DOHH2 (cell line): ENCODE measurements at regions not wholly inside any gene's neighbourhood (a gene's known extent, or its start where the extent isn't known, plus 50 kb on each side); places are given as distances from the start of the nearest gene placed in this dataset.

Experiments
- H3F3A ChIP-seq: fragments of 200-600 bp; sonication (generic), shearing (Covaris generic); 2 replicates; pipeline ENCODE4 v1.6.0; 2016; ENCODE audit warnings: antibody characterized with exemption, mild to moderate bottlenecking; ENCODE audit not compliant: control insufficient read depth, insufficient read depth
- H3K27ac ChIP-seq: fragments of 200-600 bp; sonication (generic); 2 replicates; pipeline ENCODE4 v1.5.1; 2014; ENCODE audit warnings: low read depth, mild to moderate bottlenecking, low read length, moderate library complexity
- H3K27me3 ChIP-seq: fragments of 200-600 bp; sonication (generic); 2 replicates; pipeline ENCODE4 v1.6.1; 2014; ENCODE audit warnings: mild to moderate bottlenecking, low read length, mixed read lengths; ENCODE audit not compliant: control insufficient read depth
- H3K36me3 ChIP-seq: fragments of 200-600 bp; sonication (generic); 2 replicates; pipeline ENCODE4 v1.6.1; 2014; ENCODE audit warnings: mild to moderate bottlenecking, low read length, moderate library complexity, mixed read lengths; ENCODE audit not compliant: control insufficient read depth
- H3K4me1 ChIP-seq: fragments of 200-600 bp; sonication (generic); 2 replicates; pipeline ENCODE4 v1.6.1; 2014; ENCODE audit warnings: mild to moderate bottlenecking, low read length, mixed read lengths; ENCODE audit not compliant: control insufficient read depth
- H3K4me2 ChIP-seq: fragments of 200-600 bp; sonication (generic); 2 replicates; pipeline ENCODE4 v1.6.0; 2014; ENCODE audit warnings: mild to moderate bottlenecking, low read length, moderate library complexity
- H3K4me3 ChIP-seq: fragments of 200-600 bp; sonication (generic); 2 replicates; pipeline ENCODE4 v1.5.1; 2014; ENCODE audit warnings: mild to moderate bottlenecking, low read length, mixed read lengths
- H3K79me2 ChIP-seq: fragments of 200-600 bp; sonication (generic); 2 replicates; pipeline ENCODE4 v1.6.1; 2014; ENCODE audit warnings: mild to moderate bottlenecking, low read length, mixed read lengths; ENCODE audit not compliant: control insufficient read depth
- H3K9me2 ChIP-seq: fragments of 200-600 bp; sonication (generic); replicated peaks from 2 replicates; pipeline ENCODE4 v1.6.1; 2014; ENCODE audit warnings: mild to moderate bottlenecking, low read length, mixed read lengths; ENCODE audit not compliant: control insufficient read depth
- H3K9me3 ChIP-seq: fragments of 200-600 bp; sonication (generic); 2 replicates; pipeline ENCODE4 v1.6.1; 2014; ENCODE audit warnings: antibody characterized with exemption, low read length, mixed read lengths; ENCODE audit not compliant: control insufficient read depth, insufficient read depth
- H4K20me1 ChIP-seq: fragments of 200-600 bp; sonication (generic); 2 replicates; pipeline ENCODE4 v1.6.0; 2014; ENCODE audit warnings: low read depth, mild to moderate bottlenecking, antibody characterized with exemption, low read length, moderate library complexity; ENCODE audit not compliant: control insufficient read depth, insufficient read depth
- EZH2phosphoT487 ChIP-seq: fragments of 200-600 bp; sonication (generic); IDR thresholded peaks from 2 replicates; pipeline ENCODE4 v1.6.1; 2017; ENCODE audit warnings: borderline replicate concordance, mild to moderate bottlenecking, antibody characterized with exemption, low read length, moderate library complexity, mixed read lengths
- TF ChIP-seq, protein P1 (sequence below): fragments of 200-600 bp; sonication (generic); IDR thresholded peaks from one replicate; pipeline ENCODE4 v1.5.1; 2014; ENCODE audit warnings: antibody characterized with exemption, mild to moderate bottlenecking, low read depth, low read length; ENCODE audit not compliant: poor library complexity, severe bottlenecking

DNA sequence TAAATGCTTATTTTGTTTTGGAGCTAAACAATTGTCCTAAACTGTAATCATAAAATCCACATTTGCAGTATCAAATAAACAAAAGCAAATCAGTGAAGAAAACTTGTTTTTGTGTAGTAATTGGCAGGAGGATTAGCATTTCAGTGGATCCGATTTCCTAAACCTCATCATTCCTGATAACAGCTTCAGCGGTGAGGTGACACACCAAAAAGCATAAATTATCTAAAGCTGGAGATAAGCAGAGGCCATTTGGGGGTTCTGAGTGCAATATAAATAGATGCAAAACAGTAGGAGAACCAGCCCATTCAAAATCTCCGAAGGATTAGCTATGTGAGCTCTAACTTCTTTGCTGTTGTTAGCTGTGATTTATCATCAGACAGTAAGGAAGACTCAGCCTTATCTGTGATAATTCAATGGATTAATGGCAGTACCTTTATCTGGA lies 235.8 kb downstream of the EPHA7 start:
- H3F3A ChIP-seq, result no peaks in the 10 kb centered on the region
- no peaks in the 10 kb centered on the region for H3K9me2 ChIP-seq
- H3K27me3 ChIP-seq, result no peaks in the 10 kb centered on the region
- H4K20me1 ChIP-seq, result no peaks in the 10 kb centered on the region
- H3K4me3 ChIP-seq, result no peak overlapping the region
- no peak overlapping the region for H3K27ac ChIP-seq
- no peaks in the 10 kb centered on the region for H3K9me3 ChIP-seq
- no peaks in the 10 kb centered on the region for H3K79me2 ChIP-seq
- no peak overlapping the region for H3K4me2 ChIP-seq
- no peaks in the 10 kb centered on the region for H3K36me3 ChIP-seq
- H3K4me1 ChIP-seq, result no peaks in the 10 kb centered on the region
- TF ChIP-seq, protein P1, sequence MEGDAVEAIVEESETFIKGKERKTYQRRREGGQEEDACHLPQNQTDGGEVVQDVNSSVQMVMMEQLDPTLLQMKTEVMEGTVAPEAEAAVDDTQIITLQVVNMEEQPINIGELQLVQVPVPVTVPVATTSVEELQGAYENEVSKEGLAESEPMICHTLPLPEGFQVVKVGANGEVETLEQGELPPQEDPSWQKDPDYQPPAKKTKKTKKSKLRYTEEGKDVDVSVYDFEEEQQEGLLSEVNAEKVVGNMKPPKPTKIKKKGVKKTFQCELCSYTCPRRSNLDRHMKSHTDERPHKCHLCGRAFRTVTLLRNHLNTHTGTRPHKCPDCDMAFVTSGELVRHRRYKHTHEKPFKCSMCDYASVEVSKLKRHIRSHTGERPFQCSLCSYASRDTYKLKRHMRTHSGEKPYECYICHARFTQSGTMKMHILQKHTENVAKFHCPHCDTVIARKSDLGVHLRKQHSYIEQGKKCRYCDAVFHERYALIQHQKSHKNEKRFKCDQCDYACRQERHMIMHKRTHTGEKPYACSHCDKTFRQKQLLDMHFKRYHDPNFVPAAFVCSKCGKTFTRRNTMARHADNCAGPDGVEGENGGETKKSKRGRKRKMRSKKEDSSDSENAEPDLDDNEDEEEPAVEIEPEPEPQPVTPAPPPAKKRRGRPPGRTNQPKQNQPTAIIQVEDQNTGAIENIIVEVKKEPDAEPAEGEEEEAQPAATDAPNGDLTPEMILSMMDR, result no peak
- no peak for TF ChIP-seq EZH2phosphoT487

DNA sequence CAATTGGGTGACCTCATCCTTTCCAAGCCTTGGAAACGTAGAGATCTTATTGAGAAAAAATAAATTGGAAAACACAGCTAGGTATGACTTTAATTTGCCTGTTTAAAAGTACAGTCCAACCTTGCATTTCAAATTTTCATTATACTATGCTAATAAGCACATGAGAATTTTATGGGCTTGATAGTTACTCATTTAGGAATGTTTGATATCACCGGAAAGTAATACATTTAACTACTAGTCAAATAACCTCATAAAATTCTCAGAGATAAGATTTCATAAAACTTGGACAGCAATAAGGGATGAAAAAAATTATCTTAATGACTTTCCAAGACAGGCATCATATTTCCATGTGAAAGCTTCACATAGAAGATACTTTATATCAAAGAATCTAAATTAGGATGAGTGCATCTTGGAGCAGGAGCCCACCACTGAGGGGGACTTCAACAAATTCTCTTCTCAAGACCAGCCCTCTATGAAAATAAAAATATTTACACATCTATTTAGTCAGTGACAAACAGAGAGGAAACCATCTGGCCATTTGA lies 236.3 kb downstream of the EPHA7 start:
- H3F3A ChIP-seq, result no peaks in the 10 kb centered on the region
- no peaks in the 10 kb centered on the region for H3K4me1 ChIP-seq
- TF ChIP-seq, protein P1, result no peak
- TF ChIP-seq EZH2phosphoT487, result no peak
- H3K79me2 ChIP-seq, result no peaks in the 10 kb centered on the region
- no peak overlapping the region for H3K4me2 ChIP-seq
- H3K4me3 ChIP-seq, result no peak overlapping the region
- no peaks in the 10 kb centered on the region for H3K9me2 ChIP-seq
- H3K9me3 ChIP-seq, result no peaks in the 10 kb centered on the region
- H3K27ac ChIP-seq, result no peak overlapping the region
- no peaks in the 10 kb centered on the region for H4K20me1 ChIP-seq
- no peaks in the 10 kb centered on the region for H3K36me3 ChIP-seq
- no peaks in the 10 kb centered on the region for H3K27me3 ChIP-seq

DNA sequence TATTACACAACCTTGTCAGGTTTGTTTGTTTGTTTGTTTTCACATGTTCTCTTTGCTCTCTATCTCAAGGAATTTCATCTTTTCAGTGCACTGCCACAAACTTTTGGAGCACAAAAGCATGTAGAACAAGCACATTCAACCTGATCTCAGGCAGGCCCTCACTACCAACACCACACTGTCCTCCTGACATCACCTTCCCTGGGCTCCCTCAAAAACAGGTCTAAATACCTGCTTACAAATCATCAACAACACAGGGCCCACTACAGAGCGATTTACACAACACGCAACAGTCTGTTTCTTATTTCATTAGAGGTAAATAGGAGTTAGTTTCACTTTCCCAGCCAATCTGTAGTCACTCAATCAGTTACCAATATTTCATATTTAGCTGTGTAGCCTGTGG lies 241.4 kb downstream of the EPHA7 start:
- no peak for TF ChIP-seq EZH2phosphoT487
- TF ChIP-seq, protein P1, result no peak
- Histone ChIP-seq H3K36me3 (no peaks in the 10 kb centered on the region), H3K4me2 (no peak overlapping the region), H3F3A (no peaks in the 10 kb centered on the region), H3K27me3 (no peaks in the 10 kb centered on the region), H3K27ac (no peak overlapping the region), H3K4me3 (no peak overlapping the region), H4K20me1 (no peaks in the 10 kb centered on the region), H3K79me2 (no peaks in the 10 kb centered on the region), H3K9me2 (no peaks in the 10 kb centered on the region), H3K4me1 (no peaks in the 10 kb centered on the region), H3K9me3 (no peaks in the 10 kb centered on the region)

DNA sequence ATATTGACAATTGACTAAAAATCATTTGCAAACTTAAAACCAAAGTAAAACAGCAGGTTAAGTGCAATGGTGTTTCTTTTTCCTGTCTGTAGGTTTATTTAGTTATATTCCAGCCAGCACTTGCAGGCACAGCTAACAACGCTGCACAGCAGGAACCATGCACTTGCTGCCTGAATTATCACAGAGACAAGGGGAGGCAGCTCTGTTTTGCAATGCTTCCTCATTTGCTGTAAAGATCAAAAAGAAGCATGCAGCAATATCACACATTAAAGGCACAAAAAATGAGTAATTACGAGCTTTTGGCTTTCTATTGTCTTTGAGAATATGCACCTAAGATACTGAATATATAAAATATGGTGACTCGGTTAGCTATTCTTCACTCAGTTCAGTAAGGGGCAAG lies 241.9 kb downstream of the EPHA7 start:
- no peak overlapping the region for H3K4me3 ChIP-seq
- H3F3A ChIP-seq, result no peaks in the 10 kb centered on the region
- no peak overlapping the region for H3K27ac ChIP-seq

More for the DNA sequence above, 241.9 kb downstream of the EPHA7 start:
- Histone ChIP-seq H3K9me2 (no peaks in the 10 kb centered on the region), H3K27me3 (no peaks in the 10 kb centered on the region), H4K20me1 (no peaks in the 10 kb centered on the region), H3K4me2 (no peak overlapping the region), H3K9me3 (no peaks in the 10 kb centered on the region), H3K79me2 (no peaks in the 10 kb centered on the region), H3K4me1 (no peaks in the 10 kb centered on the region), H3K36me3 (no peaks in the 10 kb centered on the region)
- TF ChIP-seq, protein P1, result no peak
- TF ChIP-seq EZH2phosphoT487, result no peak
